K562 (cell line): ENCODE measurements at regions not wholly inside any gene's neighbourhood (a gene's known extent, or its start where the extent isn't known, plus 50 kb on each side); places are given as distances from the start of the nearest gene placed in this dataset.

ENCODE experiments used
- ARID2 ChIP-seq: fragments of 450-650 bp; IDR thresholded peaks from 2 replicates; pipeline ENCODE4 v1.6.1; 2017; ENCODE audit warnings: antibody characterized with exemption, mild to moderate bottlenecking
- CBFA2T3 ChIP-seq: fragments of 450-650 bp; IDR thresholded peaks from 2 replicates; pipeline ENCODE4 v1.6.1; 2017
- CBX8 ChIP-seq: fragments of 200-600 bp; sonication (generic); IDR thresholded peaks from 2 replicates; pipeline ENCODE4 v1.6.1; 2012; ENCODE audit warnings: borderline replicate concordance, mixed run types, low read depth, mild to moderate bottlenecking, moderate library complexity, mixed read lengths, low read length, control low read depth, inconsistent platforms; ENCODE audit not compliant: poor library complexity, severe bottlenecking; ENCODE audit errors: extremely low read depth
- HNRNPK ChIP-seq: fragments of 200-400 bp; formaldehyde crosslinking; IDR thresholded peaks from one replicate; pipeline ENCODE4 v1.6.1; 2018; ENCODE audit warnings: mild to moderate bottlenecking, low read depth, low read length; ENCODE audit not compliant: poor library complexity, severe bottlenecking
- KLF16 ChIP-seq: IDR thresholded peaks from 2 replicates; pipeline ENCODE4 v1.6.1; 2016; ENCODE audit warnings: antibody characterized with exemption
- MYC ChIP-seq, 2 experiments: fragments of 250-450 bp in 1 of 2; sonication (Bioruptor Pico) in 1 of 2; IDR thresholded peaks; 2 replicates each; pipeline versions ENCODE4 v1.5.1 to v1.6.1; 2012 to 2021; ENCODE audit warnings: low read depth in 2 of 2, borderline replicate concordance in 1 of 2, improper control_type of control experiment in 1 of 2, low read length in 1 of 2, mild to moderate bottlenecking in 1 of 2, moderate library complexity in 1 of 2
- NCOR1 ChIP-seq: fragments of 450-650 bp; IDR thresholded peaks from 2 replicates; pipeline ENCODE4 v1.6.1; 2016; ENCODE audit warnings: mild to moderate bottlenecking, moderate library complexity
- RB1 ChIP-seq: fragments of 450-650 bp; IDR thresholded peaks from 2 replicates; pipeline ENCODE4 v1.6.1; 2017; ENCODE audit warnings: low read depth, mild to moderate bottlenecking
- RBM17 ChIP-seq: fragments of 200-400 bp; formaldehyde crosslinking; IDR thresholded peaks from 2 replicates; pipeline ENCODE4 v1.6.1; 2017; ENCODE audit warnings: low read depth, mild to moderate bottlenecking, low read length, borderline replicate concordance
- SPI1 ChIP-seq: IDR thresholded peaks from 2 replicates; pipeline ENCODE4 v1.6.1; 2011; ENCODE audit warnings: low read depth, low read length, control low read depth, borderline replicate concordance
- TARDBP ChIP-seq: fragments of 450-650 bp; IDR thresholded peaks from 2 replicates; pipeline ENCODE4 v1.6.1; 2016
- TEAD4 ChIP-seq, 2 experiments: sonication (generic) in 1 of 2; formaldehyde crosslinking in 1 of 2; IDR thresholded peaks; 2 replicates each; pipeline versions ENCODE4 v1.6.1 to v1.8.0; 2012 to 2022; ENCODE audit warnings: borderline replicate concordance in 1 of 2, inconsistent platforms in 1 of 2, low read length in 1 of 2, mild to moderate bottlenecking in 1 of 2, missing genetic modification reagents in 1 of 2
- WHSC1 ChIP-seq: IDR thresholded peaks from one replicate; pipeline ENCODE4 v1.6.1; 2012; ENCODE audit warnings: low read length, control low read depth, inconsistent platforms
- TF ChIP-seq, protein P1 (sequence below): IDR thresholded peaks from 2 replicates; pipeline ENCODE4 v1.6.1; 2012; ENCODE audit warnings: low read depth, low read length, improper control_type of control experiment, borderline replicate concordance
- TF ChIP-seq, protein P2 (sequence below), 2 experiments: fragments of 450-650 bp; formaldehyde crosslinking in 1 of 2; IDR thresholded peaks; 2 replicates each; pipeline versions ENCODE4 v1.4.0 to v1.6.1; 2014 to 2020; ENCODE audit warnings: mild to moderate bottlenecking in 2 of 2, borderline replicate concordance in 1 of 2, low read depth in 1 of 2
- TF ChIP-seq, protein P3 (sequence below), 3 experiments: IDR thresholded peaks in 2 of 3; conservative IDR thresholded peaks in 1 of 3; 2 replicates each; pipeline ENCODE4 v1.5.1; 2011 to 2012; ENCODE audit warnings: low read length in 3 of 3, mild to moderate bottlenecking in 3 of 3, control low read depth in 2 of 3, improper control_type of control experiment in 1 of 3, inconsistent platforms in 1 of 3, low read depth in 1 of 3, mixed read lengths in 1 of 3, moderate library complexity in 1 of 3; ENCODE audit not compliant: insufficient read depth in 2 of 3

DNA sequence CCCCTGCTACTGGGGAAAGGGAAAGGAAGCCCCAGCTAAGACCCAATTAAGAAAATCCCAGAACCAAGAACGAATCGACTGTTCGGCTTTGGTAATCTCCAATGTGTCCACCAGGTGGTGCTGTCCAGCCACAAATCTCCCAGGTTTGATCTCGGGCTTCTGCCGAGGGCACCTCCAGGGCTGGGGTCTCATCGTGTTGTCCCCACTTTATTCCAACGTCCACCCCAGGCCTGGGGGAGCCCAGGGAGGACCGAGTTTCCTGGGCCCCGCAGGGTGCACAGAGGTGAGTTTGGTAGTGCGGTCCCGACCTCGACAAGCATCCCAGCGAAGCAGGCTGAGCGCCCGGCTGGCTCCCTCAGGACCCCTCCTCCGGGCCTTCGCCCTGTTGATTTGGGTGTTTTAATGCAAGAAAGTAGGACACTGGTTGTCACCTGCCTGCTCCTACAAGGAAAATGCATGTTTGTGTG is 185.1 kb downstream of the GOLGA6L6 start (continued):
- TF ChIP-seq RBM17 (no peak), TARDBP (no peak), NCOR1 (no peak), SPI1 (no peak), KLF16 (no peak), CBX8 (no peak), ARID2 (peak; percentile 89), CBFA2T3 (no peak), HNRNPK (no peak), MYC (IDR thresholded peaks at IDR 0.05; ENCODE audit: low read depth, low read length) (no peak), MYC (CRISPR knock-in tag; IDR thresholded peaks at IDR 0.05; ENCODE audit: borderline replicate concordance, low read depth) (no peak), RB1 (no peak), TEAD4 (IDR thresholded peaks at IDR 0.05; ENCODE audit: low read length) (no peak), TEAD4 (CRISPR knock-in tag; IDR thresholded peaks at IDR 0.05; ENCODE audit: borderline replicate concordance) (no peak), WHSC1 (no peak)
- TF ChIP-seq, protein P1, sequence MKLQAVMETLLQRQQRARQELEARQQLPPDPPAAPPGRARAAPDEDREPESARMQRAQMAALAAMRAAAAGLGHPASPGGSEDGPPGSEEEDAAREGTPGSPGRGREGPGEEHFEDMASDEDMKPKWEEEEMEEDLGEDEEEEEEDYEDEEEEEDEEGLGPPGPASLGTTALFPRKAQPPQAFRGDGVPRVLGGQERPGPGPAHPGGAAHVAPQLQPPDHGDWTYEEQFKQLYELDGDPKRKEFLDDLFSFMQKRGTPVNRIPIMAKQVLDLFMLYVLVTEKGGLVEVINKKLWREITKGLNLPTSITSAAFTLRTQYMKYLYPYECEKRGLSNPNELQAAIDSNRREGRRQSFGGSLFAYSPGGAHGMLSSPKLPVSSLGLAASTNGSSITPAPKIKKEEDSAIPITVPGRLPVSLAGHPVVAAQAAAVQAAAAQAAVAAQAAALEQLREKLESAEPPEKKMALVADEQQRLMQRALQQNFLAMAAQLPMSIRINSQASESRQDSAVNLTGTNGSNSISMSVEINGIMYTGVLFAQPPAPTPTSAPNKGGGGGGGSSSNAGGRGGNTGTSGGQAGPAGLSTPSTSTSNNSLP: 0 out of 2 replicates have a peak, but pooled peaks have one; percentile 27
- TF ChIP-seq, protein P2, sequence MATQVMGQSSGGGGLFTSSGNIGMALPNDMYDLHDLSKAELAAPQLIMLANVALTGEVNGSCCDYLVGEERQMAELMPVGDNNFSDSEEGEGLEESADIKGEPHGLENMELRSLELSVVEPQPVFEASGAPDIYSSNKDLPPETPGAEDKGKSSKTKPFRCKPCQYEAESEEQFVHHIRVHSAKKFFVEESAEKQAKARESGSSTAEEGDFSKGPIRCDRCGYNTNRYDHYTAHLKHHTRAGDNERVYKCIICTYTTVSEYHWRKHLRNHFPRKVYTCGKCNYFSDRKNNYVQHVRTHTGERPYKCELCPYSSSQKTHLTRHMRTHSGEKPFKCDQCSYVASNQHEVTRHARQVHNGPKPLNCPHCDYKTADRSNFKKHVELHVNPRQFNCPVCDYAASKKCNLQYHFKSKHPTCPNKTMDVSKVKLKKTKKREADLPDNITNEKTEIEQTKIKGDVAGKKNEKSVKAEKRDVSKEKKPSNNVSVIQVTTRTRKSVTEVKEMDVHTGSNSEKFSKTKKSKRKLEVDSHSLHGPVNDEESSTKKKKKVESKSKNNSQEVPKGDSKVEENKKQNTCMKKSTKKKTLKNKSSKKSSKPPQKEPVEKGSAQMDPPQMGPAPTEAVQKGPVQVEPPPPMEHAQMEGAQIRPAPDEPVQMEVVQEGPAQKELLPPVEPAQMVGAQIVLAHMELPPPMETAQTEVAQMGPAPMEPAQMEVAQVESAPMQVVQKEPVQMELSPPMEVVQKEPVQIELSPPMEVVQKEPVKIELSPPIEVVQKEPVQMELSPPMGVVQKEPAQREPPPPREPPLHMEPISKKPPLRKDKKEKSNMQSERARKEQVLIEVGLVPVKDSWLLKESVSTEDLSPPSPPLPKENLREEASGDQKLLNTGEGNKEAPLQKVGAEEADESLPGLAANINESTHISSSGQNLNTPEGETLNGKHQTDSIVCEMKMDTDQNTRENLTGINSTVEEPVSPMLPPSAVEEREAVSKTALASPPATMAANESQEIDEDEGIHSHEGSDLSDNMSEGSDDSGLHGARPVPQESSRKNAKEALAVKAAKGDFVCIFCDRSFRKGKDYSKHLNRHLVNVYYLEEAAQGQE (IDR thresholded peaks at IDR 0.05; ENCODE audit: borderline replicate concordance): peak; percentile 91
- TF ChIP-seq, protein P2 (CRISPR knock-in tag; IDR thresholded peaks at IDR 0.05; ENCODE audit: low read depth): no peak
- TF ChIP-seq, protein P3, sequence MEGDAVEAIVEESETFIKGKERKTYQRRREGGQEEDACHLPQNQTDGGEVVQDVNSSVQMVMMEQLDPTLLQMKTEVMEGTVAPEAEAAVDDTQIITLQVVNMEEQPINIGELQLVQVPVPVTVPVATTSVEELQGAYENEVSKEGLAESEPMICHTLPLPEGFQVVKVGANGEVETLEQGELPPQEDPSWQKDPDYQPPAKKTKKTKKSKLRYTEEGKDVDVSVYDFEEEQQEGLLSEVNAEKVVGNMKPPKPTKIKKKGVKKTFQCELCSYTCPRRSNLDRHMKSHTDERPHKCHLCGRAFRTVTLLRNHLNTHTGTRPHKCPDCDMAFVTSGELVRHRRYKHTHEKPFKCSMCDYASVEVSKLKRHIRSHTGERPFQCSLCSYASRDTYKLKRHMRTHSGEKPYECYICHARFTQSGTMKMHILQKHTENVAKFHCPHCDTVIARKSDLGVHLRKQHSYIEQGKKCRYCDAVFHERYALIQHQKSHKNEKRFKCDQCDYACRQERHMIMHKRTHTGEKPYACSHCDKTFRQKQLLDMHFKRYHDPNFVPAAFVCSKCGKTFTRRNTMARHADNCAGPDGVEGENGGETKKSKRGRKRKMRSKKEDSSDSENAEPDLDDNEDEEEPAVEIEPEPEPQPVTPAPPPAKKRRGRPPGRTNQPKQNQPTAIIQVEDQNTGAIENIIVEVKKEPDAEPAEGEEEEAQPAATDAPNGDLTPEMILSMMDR (IDR thresholded peaks at IDR 0.05 in 2 of 3, conservative IDR thresholded peaks at IDR 0.05 in 1 of 3; ENCODE audit: insufficient read depth in 2 of 3, low read depth in 1 of 3, low read length in 3 of 3): peak; percentile 94 to 98 (median 96)
